DMS53 treated with DMSO at 0.1 percent for 48 hours (cell line): ENCODE measurements at regions not wholly inside any gene's neighbourhood (a gene's known extent, or its start where the extent isn't known, plus 50 kb on each side); places are given as distances from the start of the nearest gene placed in this dataset.

Source experiments
- DNase-seq: peaks from one replicate; lab custom pipeline; 2025; ENCODE audit not compliant: unreplicated experiment; lab: John Stamatoyannopoulos, UW

DNA sequence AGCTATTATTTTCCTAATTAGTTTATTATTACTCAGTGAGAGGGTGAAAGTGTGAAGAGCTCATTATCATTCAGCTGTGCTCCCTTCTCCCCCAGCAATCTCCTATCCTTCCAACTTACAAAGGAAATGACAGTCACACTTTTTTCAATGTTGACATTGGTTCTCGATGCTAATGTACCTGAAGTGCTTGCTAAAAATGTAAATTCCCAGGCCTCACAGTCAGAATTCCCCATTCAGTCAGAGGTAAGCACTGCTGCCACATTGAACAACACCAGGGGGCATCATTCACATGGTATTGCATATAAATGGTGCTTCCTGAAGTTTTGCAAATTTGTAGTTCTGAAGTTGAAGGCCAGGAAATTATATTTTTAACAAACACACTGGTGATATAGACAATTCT, 132.7 kb upstream of the FOXD3 start:
- peak; percentile 96 for DNase-seq

DNA sequence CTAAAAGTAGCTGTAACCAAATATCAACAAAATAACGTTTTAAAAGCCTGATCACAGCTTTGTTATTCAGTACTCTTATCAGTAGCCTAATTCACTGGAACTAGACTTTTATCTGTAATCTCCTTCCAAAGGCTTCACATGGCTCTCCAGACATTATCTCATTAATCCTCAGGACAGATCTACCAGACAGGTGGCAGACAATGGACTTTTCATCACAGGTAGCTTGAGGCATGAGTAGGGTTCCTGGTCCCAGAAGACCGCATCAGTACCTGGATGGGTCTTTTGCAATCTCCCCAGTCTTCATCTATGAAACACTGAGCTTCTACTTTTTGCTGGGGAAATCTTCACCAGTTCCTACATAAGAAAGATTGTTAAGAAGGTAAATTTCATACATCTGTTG, 132.2 kb upstream of the FOXD3 start:
- no peak for DNase-seq

DNA sequence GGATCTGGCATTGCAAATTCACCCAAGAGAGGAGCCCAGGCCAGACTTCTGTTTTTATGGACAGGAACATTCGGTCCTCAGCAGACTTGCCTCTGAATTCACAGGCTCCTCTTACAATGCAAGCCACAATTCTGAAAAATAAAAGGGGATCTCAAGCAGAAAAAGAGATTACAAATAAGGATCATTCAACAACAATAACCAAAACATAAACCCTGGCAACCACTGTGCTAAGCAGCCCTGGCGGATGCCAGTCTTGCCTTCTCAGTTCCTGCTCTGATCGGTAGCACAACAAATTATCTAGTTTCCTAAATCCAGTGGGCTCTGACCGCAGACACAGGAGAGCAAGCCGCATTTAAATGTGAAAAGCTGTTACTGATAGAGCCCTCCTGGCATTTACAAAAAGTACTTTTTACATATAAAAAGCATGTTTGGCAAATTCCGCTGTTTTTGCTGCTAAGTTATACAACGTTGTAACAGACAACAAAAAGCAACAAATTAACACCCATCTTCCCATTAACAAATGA, 123.4 kb upstream of the FOXD3 start:
- no peak for DNase-seq

DNA sequence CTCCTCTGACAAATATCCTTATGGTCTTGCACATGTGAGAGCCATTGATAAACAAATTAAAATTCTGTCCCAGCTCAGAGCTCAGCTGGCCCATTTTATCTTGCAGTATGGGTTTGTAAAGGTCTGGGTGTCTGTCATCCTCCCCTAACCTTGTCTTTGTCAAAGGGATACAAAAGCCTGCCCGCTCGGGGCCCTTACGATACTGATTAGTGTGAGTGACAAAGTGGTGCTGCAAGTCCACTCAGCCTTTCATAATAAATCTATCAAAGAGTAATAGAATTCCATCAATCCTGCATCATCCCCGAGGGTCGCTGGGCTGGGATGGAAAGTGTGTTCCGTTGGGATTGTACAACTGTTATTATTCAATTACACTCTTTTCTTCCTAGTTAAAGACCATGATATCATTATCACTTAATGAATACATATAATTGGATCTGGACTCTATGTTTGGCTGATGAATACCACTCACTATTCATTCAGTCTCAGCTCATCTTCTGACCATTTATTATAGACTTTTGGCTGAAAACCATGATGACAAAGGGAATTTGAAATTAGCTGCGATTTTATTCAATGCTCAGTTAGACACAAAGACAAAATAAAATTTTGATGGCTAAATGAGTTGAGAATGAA, 122.5 kb upstream of the FOXD3 start:
- DNase-seq: no peak

DNA sequence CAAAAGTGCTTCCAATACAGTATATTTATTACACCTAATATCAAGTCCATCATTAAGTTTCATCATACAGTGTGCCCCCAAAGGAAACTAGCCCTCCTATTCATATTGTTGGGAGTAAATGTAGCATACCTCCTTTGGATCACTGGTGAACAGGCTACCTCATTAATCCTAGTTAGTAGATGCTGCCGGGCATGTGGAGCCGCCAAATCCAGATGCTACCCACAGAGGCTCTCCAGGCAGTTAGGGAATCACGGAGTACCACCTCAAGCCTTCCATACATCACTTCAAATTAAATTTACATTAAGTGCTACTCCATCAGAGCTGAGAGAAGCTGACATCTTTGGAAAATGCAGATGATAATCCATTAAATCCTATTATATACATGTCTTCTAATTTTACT, 121.7 kb upstream of the FOXD3 start:
- DNase-seq: no peak

DNA sequence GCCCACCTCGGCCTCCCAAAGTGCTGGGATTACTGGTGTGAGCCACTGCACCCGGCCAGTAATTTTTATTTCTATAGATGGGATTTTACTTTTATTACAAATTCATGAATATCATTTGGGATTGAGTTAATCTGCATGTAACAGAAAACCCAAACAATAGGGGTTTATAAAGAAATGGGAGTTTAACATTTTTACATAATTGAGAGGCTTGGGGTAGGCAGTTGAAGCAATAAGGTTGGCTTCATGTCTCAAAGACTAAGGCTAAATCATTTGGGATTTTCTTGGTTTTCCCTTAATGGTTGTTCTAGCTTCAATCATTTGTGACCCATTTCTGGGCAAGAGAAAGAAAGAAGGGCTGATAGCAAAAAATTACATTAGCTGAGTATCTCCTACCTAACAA, 118.7 kb upstream of the FOXD3 start:
- no peak for DNase-seq

DNA sequence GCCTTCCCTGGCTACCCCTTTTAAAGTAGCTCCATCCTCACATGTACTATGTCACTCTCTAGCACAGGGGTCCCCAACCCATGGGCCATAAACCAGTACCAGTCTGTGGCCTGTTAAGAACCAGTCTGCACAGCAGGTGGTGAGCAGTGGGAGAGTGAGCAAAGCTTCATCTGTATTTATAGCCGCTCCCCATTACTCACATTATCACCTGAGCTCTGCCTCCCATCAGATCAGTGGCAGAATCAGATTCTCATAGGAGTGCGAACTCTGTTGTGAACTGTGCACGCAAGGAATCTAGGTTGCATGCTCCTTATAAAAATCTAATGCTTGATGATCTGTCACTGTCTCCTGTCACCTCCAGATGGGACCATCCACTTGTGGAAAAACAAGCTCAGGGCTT, 116.6 kb upstream of the FOXD3 start:
- DNase-seq: no peak

DNA sequence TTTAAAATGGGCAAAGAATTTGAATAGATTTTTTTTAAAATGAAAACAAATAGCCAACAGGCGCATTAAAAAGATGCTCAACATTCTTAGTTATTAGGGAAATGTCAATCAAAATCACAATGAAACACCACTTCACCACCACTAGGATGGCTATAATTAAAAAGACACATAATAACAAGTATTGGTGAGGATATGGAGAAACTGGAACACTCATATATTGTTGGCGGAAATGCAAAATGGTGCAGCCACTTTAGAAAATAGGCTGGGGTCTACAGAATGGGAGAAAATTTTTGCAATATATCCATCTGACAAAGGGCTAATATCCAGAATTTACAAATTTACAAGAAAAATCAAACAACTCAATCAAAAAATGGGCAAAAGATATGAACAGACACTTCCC, 107.8 kb upstream of the FOXD3 start:
- DNase-seq: no peak

DNA sequence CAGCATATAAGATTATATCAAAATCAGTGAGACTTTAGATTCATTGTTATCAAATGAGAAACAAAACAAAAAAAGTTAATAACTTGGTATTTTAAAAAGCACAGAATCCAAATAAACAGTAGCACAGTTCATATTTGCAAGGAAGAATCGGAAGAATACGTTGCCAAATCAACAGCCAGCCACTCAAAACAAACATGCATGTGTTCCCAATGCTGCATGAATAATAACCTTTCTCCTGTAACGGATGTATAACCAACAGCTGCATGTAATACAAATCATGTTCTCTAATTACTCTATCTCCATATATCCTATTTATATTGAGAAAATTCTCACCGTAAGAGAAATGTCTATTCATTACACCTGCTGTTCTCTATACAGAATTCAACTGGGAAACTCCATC, 98.9 kb upstream of the FOXD3 start:
- no peak for DNase-seq

DNA sequence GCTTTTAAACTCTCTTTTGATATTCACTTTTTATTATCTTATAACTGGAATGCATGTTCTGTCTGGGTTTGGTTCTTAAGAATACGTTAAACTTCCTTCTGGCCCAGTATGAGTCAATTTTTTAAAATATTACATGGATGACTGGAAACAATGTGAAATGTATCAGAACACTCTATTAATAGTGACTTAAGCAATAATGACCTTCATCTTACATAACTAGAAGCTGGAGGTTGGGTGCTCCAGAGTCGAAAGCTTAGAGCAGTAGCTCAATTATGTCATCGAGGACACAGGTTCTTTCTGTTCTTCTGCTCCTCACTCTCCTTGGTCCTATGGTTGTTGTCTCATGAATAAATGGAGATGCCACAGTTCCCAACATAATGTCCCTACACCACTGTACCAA, 91.6 kb upstream of the FOXD3 start:
- DNase-seq: no peak

DNA sequence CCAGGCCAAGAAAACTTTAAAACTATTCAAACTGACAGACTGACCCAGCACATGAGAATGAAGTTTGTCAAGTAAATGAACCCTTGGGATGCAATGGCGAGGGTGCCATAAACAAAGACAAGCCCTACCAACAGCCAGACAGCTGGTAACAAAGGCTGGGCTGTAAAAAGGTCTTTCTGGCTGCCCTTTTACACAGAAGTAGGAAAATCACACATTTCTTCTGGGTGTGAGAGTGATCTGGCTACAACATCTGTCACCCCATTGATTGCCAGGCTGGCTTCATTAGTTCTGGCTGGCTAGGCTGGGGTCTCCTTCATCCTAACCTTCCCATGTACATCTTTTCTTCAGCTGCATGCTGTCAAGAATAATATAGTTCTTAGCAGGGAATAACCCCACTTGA, 83.6 kb upstream of the FOXD3 start:
- no peak for DNase-seq

DNA sequence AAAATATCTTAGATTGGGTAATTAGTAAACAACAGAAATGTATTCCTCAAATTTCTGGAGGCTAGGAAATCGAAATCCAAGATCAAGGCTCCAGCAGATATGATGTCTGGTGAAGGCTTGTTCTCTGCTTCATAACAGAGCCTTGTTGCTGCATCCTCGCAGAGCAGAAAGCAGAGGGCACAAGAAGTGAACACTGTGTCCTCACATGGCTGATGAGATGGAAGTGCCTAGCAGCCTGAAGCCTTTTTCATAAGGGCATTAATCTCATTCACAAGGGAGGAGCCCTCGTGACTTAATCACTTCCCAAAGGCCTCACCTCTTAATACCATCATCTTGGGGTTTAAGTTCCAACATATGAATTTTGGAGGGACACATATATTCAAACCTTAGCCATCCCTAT, 77.2 kb upstream of the FOXD3 start:
- DNase-seq: no peak

DNA sequence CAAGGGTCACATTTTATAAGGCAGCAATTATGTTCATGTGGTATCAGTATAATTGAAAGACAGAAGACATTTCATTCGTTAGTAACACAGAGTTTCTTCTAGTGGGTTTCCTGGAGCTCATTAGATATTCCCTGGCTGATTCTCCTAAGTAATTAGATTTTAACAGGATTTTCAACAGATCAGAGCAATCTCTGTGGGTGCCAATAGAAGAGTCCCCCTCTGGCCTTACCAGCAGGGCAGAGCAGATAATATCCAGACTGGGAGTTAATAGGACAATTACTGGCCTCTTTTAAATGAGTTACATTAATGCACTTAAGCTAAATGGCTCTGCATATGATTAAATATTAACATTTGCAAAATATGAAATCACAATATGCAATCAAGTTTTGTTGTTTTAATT, 74.2 kb upstream of the FOXD3 start:
- no peak for DNase-seq

DNA sequence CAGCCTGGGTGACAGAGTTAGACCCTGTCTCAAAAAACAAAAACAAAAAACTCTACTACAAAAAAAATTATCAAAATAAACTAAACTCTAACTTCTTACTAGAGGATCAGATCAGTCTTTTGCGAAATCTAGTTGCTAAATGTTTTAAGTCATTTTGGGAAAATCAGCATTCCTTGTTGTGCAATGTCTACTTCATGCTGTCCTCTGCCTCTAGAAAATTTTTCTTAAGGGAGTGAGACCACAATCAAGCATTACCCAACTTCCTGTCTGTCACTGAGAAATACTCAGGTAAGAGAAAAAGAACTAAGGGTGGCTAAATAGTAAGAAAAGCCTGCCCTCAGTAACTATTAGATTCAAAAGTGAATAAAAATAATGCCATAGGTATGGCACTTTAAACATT, 67.2 kb upstream of the FOXD3 start:
- DNase-seq: no peak

DNA sequence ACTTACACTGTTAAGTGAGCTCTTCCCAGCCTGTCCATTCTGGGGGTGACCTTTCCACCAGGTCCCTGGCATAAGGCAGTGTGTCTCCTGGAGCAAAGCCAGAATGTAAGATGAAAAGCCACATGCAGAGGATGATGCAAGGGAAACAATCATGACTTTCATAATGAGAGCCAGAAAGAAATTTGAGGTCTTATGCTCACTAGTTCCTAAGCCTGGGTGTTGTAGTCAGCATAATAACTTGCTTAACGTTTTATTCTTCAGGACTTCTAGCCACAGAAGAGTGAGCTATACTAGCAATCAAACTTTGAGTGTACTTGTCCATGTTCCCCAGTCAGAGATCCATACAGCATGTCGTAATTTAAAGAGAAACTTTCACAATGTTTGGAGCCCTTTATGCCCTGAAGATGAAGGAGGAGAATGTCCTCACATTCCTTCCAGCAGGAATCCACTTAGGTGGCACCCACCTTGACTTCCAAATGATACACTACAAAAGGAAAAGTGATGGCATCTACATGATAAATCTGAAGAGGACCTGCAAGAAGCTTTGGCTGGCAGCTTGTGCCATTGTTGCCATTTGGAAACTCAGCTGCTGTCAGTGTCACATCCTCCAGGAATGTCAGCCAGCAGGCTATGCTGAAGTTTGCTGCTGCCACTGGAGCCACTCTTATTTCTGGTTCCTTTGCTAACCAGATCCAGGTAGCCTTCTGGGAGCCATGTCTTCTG, 60.5 kb upstream of the FOXD3 start:
- DNase-seq: no peak

DNA sequence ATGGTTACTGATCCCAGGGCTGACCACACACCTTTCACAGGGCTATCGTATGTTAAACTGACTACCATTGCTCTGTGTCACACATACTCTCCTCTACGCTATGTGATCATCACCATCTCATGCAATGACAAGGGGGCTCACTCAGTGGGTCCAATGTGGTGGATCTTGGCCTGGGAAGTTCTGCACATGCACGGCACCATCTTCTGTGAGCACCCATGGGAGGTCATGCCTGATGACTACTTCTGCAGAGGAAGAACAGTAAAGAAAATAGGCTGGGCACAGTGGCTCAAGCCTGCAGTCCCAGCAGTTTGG, 60.0 kb upstream of the FOXD3 start:
- no peak for DNase-seq

DNA sequence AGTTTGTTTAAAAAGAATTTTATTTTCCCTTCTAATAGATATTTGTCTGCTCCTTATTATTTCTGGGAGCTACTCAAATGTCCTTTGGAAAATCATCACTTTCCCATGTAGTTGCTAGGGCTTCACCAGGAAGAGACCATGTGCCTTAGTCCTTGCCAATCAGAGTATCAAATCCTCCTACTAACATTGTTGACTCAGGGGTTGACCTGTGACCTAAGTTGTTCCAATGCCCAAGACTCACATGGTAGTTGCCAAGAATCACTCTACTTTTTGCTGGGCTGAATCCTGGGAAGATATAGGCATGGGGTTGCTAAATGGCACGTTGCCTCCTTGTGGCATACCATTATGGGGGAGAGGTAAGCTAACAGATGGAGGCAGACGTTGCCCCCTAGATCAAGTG, 58.2 kb upstream of the FOXD3 start:
- no peak for DNase-seq

DNA sequence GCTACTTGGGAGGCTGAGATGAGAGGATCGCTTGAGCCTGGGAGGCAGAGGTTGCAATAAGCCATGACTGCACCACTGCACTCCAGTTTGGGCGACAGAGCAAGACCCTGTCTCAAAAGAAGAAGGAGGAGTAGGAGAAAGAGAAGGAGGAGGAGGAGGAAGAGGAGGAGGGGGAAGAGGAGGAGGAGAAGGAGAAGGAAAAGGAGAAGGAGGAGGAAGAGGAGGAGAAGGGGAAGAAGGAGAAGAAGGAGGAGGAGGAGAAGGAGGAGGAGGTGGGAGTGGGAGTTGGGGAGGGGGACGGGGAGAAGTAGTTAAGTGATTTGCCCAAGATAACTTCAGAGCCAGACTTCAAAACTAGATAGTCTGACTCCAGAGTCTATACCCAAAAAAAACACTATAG, 55.5 kb upstream of the FOXD3 start:
- no peak for DNase-seq

DNA sequence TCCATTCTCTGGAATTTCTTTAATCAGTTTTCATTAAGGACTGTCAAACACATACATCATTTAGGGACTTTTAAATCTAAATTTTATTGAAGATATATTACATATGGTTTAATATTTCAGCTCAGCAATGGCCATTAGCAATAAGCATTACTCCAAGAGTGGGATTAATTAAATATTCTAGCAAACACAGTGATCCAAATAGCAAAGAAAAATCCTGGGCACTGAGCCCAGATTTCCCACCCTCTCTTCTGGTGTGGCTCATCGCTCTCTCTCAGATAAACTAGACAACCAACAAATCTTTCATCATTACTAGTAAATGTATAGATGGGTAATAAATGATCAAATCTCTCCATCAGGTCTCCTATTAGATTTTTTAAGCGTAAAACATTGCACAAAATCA, 53.5 kb upstream of the FOXD3 start:
- DNase-seq: no peak

DNA sequence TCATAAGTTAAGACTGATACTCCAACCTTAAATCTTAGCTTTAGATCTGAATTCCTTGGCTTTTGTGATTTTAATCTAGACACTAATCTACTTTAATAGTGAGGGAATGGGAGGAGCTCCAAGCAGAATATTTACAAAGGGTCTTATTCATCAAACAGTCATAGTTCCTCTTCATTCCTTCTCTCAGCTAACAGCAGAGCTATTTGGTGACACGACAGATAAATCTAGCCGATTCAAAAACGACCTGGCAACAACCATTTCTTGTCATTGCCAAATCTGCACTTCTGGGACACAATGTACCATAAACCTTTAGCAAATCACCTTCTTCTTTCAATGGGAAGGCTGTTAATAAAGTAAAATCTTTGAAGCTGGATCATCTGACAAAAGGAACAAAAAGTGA, 52.8 kb upstream of the FOXD3 start:
- DNase-seq: no peak
